SK-N-SH (cell line): ENCODE measurements at regions not wholly inside any gene's neighbourhood (a gene's known extent, or its start where the extent isn't known, plus 50 kb on each side); places are given as distances from the start of the nearest gene placed in this dataset.

ENCODE experiments used
- CTCF ChIA-PET: fragments of 300-600, 350-600 bp; formaldehyde crosslinking; extraction: SDS; loops from one replicate; lab custom pipeline; 2021; lab: Yijun Ruan, JAX
- POLR2A ChIA-PET: fragments of 350-600 bp; sonication (Branson Sonifier 250); formaldehyde crosslinking; extraction: SDS; loops from one replicate; lab custom pipeline; 2020; ENCODE audit warnings: antibody characterized with exemption, inconsistent platforms; lab: Yijun Ruan, JAX
- DNase-seq: peaks from one replicate; pipeline ENCODE4 v3.0.0; 2012
- H2AFZ ChIP-seq: fragments of 200-600 bp; sonication (generic); 2 replicates; pipeline ENCODE4 v1.8.1; 2016; ENCODE audit warnings: antibody characterized with exemption, mild to moderate bottlenecking, low read depth
- H3F3A ChIP-seq: fragments of 200-600 bp; sonication (generic); replicated peaks from 2 replicates; pipeline ENCODE3; 2016; ENCODE audit warnings: antibody characterized with exemption, mild to moderate bottlenecking; ENCODE audit not compliant: insufficient read depth
- H3K27ac ChIP-seq, 2 experiments: fragments of 200-500 bp in 1 of 2; fragments of 200-600 bp in 1 of 2; sonication (Bioruptor generic) in 1 of 2; sonication (generic), shearing (Covaris generic) in 1 of 2; 2 replicates each; pipeline versions ENCODE4 v1.5.1 to v1.6.1; 2014 to 2016; ENCODE audit warnings: low read depth in 2 of 2, inconsistent platforms in 1 of 2, low read length in 1 of 2, mild to moderate bottlenecking in 1 of 2, mixed read lengths in 1 of 2
- H3K27me3 ChIP-seq: fragments of 200-600 bp; sonication (generic), shearing (Covaris generic); 2 replicates; pipeline ENCODE4 v1.6.1; 2016; ENCODE audit warnings: mixed run types; ENCODE audit not compliant: insufficient read depth
- H3K36me3 ChIP-seq, 2 experiments: fragments of 200-500 bp in 1 of 2; fragments of 200-600 bp in 1 of 2; sonication (Bioruptor generic) in 1 of 2; sonication (generic) in 1 of 2; replicated peaks in 1 of 2; 2 replicates each; pipeline versions ENCODE3 to v1.5.1; 2014 to 2016; ENCODE audit warnings: low read length in 1 of 2, mild to moderate bottlenecking in 1 of 2; ENCODE audit not compliant: insufficient read depth in 2 of 2, control insufficient read depth in 1 of 2
- H3K4me1 ChIP-seq, 2 experiments: fragments of 200-500 bp in 1 of 2; fragments of 200-600 bp in 1 of 2; sonication (Bioruptor generic) in 1 of 2; sonication (generic), shearing (Covaris generic) in 1 of 2; 2 replicates each; pipeline versions ENCODE4 v1.5.1 to v1.6.1; 2014 to 2016; ENCODE audit warnings: low read depth in 1 of 2, low read length in 1 of 2, mixed run types in 1 of 2; ENCODE audit not compliant: insufficient read depth in 2 of 2, control insufficient read depth in 1 of 2
- H3K4me2 ChIP-seq: fragments of 200-600 bp; sonication (generic), shearing (Covaris generic); 2 replicates; pipeline ENCODE4 v1.6.1; 2017; ENCODE audit warnings: mixed run types
- H3K4me3 ChIP-seq, 2 experiments: fragments of 200-500 bp in 1 of 2; fragments of 200-600 bp in 1 of 2; sonication (Bioruptor generic) in 1 of 2; sonication (generic), shearing (Covaris generic) in 1 of 2; 2 replicates each; pipeline versions ENCODE4 v1.5.1 to v1.8.1; 2014 to 2016; ENCODE audit warnings: low read depth in 2 of 2, inconsistent platforms in 1 of 2, low read length in 1 of 2, mild to moderate bottlenecking in 1 of 2, mixed read lengths in 1 of 2, moderate library complexity in 1 of 2
- H3K79me2 ChIP-seq: fragments of 200-600 bp; sonication (generic); 2 replicates; pipeline ENCODE4 v1.8.1; 2017; ENCODE audit warnings: mild to moderate bottlenecking; ENCODE audit not compliant: insufficient read depth
- H3K9ac ChIP-seq: fragments of 200-600 bp; sonication (generic); 2 replicates; pipeline ENCODE4 v1.6.1; 2017; ENCODE audit warnings: mixed run types
- H3K9me2 ChIP-seq: fragments of 200-600 bp; sonication (generic); 2 replicates; pipeline ENCODE4 v1.6.1; 2017; ENCODE audit warnings: mixed run types
- H3K9me3 ChIP-seq: fragments of 200-600 bp; sonication (generic); 2 replicates; pipeline ENCODE4 v1.6.1; 2017; ENCODE audit warnings: mixed run types, mild to moderate bottlenecking, moderate library complexity
- H4K20me1 ChIP-seq: fragments of 200-600 bp; sonication (generic); 2 replicates; pipeline ENCODE4 v1.6.1; 2017; ENCODE audit warnings: mild to moderate bottlenecking, mixed run types; ENCODE audit not compliant: insufficient read depth
- CHD2 ChIP-seq: fragments of 150-350 bp; IDR thresholded peaks from 2 replicates; pipeline ENCODE4 v1.6.1; 2018; ENCODE audit warnings: low read length; ENCODE audit not compliant: partially characterized antibody
- CTCF ChIP-seq: fragments of 200-600 bp; sonication (generic); IDR thresholded peaks from 2 replicates; pipeline ENCODE4 v1.6.1; 2017; ENCODE audit warnings: antibody characterized with exemption, mild to moderate bottlenecking, moderate library complexity
- ELF1 ChIP-seq: IDR thresholded peaks from 2 replicates; pipeline ENCODE4 v1.4.0; 2012
- EZH2phosphoT487 ChIP-seq: fragments of 200-600 bp; sonication (generic); IDR thresholded peaks from 2 replicates; pipeline ENCODE4 v1.6.1; 2017; ENCODE audit warnings: low read depth, mixed run types, mild to moderate bottlenecking, antibody characterized with exemption, moderate library complexity, borderline replicate concordance
- FOSL2 ChIP-seq: IDR thresholded peaks from 2 replicates; pipeline ENCODE4 v1.4.0; 2012; ENCODE audit warnings: low read depth, mild to moderate bottlenecking, moderate library complexity, borderline replicate concordance
- FOXM1 ChIP-seq: IDR thresholded peaks from 2 replicates; pipeline ENCODE4 v1.4.0; 2012; ENCODE audit warnings: low read depth, mild to moderate bottlenecking
- GABPA ChIP-seq: IDR thresholded peaks from 2 replicates; pipeline ENCODE4 v1.4.0; 2012; ENCODE audit warnings: low read depth, mild to moderate bottlenecking
- JUND ChIP-seq: IDR thresholded peaks from 2 replicates; pipeline ENCODE4 v1.4.0; 2012
- MAX ChIP-seq: IDR thresholded peaks from 2 replicates; pipeline ENCODE4 v1.4.0; 2012; ENCODE audit warnings: low read depth
- MEF2A ChIP-seq: IDR thresholded peaks from 2 replicates; pipeline ENCODE4 v1.4.0; 2012; ENCODE audit warnings: low read depth, borderline replicate concordance
- MXI1 ChIP-seq: IDR thresholded peaks from 2 replicates; pipeline ENCODE4 v1.6.1; 2012; ENCODE audit warnings: mild to moderate bottlenecking, low read depth, low read length, improper control_type of control experiment
- NFIC ChIP-seq: IDR thresholded peaks from 2 replicates; pipeline ENCODE4 v1.4.0; 2012; ENCODE audit warnings: borderline replicate concordance
- POLR2AphosphoS5 ChIP-seq: IDR thresholded peaks from 2 replicates; pipeline ENCODE4 v1.6.1; 2012; ENCODE audit warnings: low read depth, low read length
- RAD21 ChIP-seq: IDR thresholded peaks from 2 replicates; pipeline ENCODE4 v1.6.1; 2012; ENCODE audit warnings: mild to moderate bottlenecking, low read length
- RCOR1 ChIP-seq: fragments of 150-350 bp; IDR thresholded peaks from 2 replicates; pipeline ENCODE4 v1.6.1; 2017; ENCODE audit warnings: antibody characterized with exemption, low read length
- RFX5 ChIP-seq: IDR thresholded peaks from 2 replicates; pipeline ENCODE4 v1.6.1; 2012; ENCODE audit warnings: mild to moderate bottlenecking, improper control_type of control experiment, low read length
- RXRA ChIP-seq: IDR thresholded peaks from 2 replicates; pipeline ENCODE4 v1.4.0; 2012; ENCODE audit warnings: low read depth, mild to moderate bottlenecking, borderline replicate concordance
- SMC3 ChIP-seq: IDR thresholded peaks from 2 replicates; pipeline ENCODE4 v1.6.1; 2012; ENCODE audit warnings: low read depth, low read length, improper control_type of control experiment
- TAF1 ChIP-seq: IDR thresholded peaks from 2 replicates; pipeline ENCODE4 v1.6.1; 2012; ENCODE audit warnings: low read depth, mild to moderate bottlenecking, low read length, moderate library complexity, borderline replicate concordance
- TCF12 ChIP-seq: IDR thresholded peaks from 2 replicates; pipeline ENCODE4 v1.4.0; 2012
- TEAD4 ChIP-seq: IDR thresholded peaks from 2 replicates; pipeline ENCODE4 v1.4.0; 2012; ENCODE audit warnings: mild to moderate bottlenecking, borderline replicate concordance; ENCODE audit not compliant: insufficient read depth
- USF2 ChIP-seq: fragments of 150-350 bp; IDR thresholded peaks from 2 replicates; pipeline ENCODE4 v1.6.1; 2017; ENCODE audit warnings: antibody characterized with exemption, low read length, low read depth, borderline replicate concordance
- YY1 ChIP-seq: IDR thresholded peaks from 2 replicates; pipeline ENCODE4 v1.4.0; 2012; ENCODE audit warnings: low read depth, mild to moderate bottlenecking
- WGBS: methylation state at CpG from one replicate; pipeline ENCODE4 v1.1.6; 2017; ENCODE audit warnings: low lambda C conversion rate; 5-methylcytosine and 5-hydroxymethylcytosine counted together

- ChIA-PET POLR2A (no interaction called here), CTCF (no interaction called here)
- no peak overlapping the region for H3K4me3 ChIP-seq
- H3K4me2 ChIP-seq = no peak overlapping the region
- no peaks in the 10 kb centered on the region for H3K9me2 ChIP-seq
- H3F3A ChIP-seq = no peaks in the 10 kb centered on the region
- H3K9me3 ChIP-seq = no peaks in the 10 kb centered on the region
- H3K27me3 ChIP-seq = no peaks in the 10 kb centered on the region
- no peak overlapping the region for H3K9ac ChIP-seq
- no peaks in the 10 kb centered on the region for H3K79me2 ChIP-seq
- no peaks in the 10 kb centered on the region for H3K4me1 ChIP-seq
- TF ChIP-seq CHD2 (no peak), GABPA (no peak), POLR2AphosphoS5 (no peak), FOSL2 (no peak), MEF2A (no peak), CTCF (no peak), JUND (no peak), MAX (no peak), EZH2phosphoT487 (no peak), RXRA (no peak), USF2 (no peak), TCF12 (no peak), RAD21 (no peak), FOXM1 (no peak), YY1 (no peak), ELF1 (no peak), RCOR1 (no peak), TAF1 (no peak)
- no peak overlapping the region for H3K27ac ChIP-seq
- DNase-seq = no peak
- no peaks in the 10 kb centered on the region for H4K20me1 ChIP-seq
- 11% methylated on average over 2 of the region's 2 CpGs for WGBS
- H2AFZ ChIP-seq = no peak overlapping the region
- H3K36me3 ChIP-seq = no peaks in the 10 kb centered on the region
Observed at GRCh38 chr20:21632735-21633053, 72.8 kb upstream of the PAX1 start.

GRCh38 chr20:21632031-21632734 is 73.3 kb upstream of the PAX1 start:
- no peak overlapping the region for H3K4me3 ChIP-seq
- ChIA-PET POLR2A (no interaction called here), CTCF (no interaction called here)
- no peaks in the 10 kb centered on the region for H3K36me3 ChIP-seq
- H3K79me2 ChIP-seq = no peaks in the 10 kb centered on the region
- no peak for DNase-seq
- no peak overlapping the region for H3K4me2 ChIP-seq
- H2AFZ ChIP-seq = no peak overlapping the region
- no peak overlapping the region for H3K9ac ChIP-seq
- no peaks in the 10 kb centered on the region for H3F3A ChIP-seq
- WGBS = 1% methylated on average over 6 of the region's 7 CpGs
- H3K4me1 ChIP-seq = no peaks in the 10 kb centered on the region
- no peaks in the 10 kb centered on the region for H3K27me3 ChIP-seq
- H3K27ac ChIP-seq = no peak overlapping the region
- H3K9me3 ChIP-seq = no peaks in the 10 kb centered on the region
- H3K9me2 ChIP-seq = no peaks in the 10 kb centered on the region
- TF ChIP-seq CTCF (no peak), NFIC (no peak), EZH2phosphoT487 (no peak), SMC3 (no peak), MXI1 (no peak), RFX5 (no peak), RCOR1 (no peak), USF2 (no peak), TEAD4 (no peak), GABPA (no peak)
- TF ChIP-seq, all 33 proteins: peak for 0
- H4K20me1 ChIP-seq = no peaks in the 10 kb centered on the region
